ENCODE measurements at regions not wholly inside any gene's neighbourhood (a gene's known extent, or its start where the extent isn't known, plus 50 kb on each side); places are given as distances from the start of the nearest gene placed in this dataset.

DNA sequence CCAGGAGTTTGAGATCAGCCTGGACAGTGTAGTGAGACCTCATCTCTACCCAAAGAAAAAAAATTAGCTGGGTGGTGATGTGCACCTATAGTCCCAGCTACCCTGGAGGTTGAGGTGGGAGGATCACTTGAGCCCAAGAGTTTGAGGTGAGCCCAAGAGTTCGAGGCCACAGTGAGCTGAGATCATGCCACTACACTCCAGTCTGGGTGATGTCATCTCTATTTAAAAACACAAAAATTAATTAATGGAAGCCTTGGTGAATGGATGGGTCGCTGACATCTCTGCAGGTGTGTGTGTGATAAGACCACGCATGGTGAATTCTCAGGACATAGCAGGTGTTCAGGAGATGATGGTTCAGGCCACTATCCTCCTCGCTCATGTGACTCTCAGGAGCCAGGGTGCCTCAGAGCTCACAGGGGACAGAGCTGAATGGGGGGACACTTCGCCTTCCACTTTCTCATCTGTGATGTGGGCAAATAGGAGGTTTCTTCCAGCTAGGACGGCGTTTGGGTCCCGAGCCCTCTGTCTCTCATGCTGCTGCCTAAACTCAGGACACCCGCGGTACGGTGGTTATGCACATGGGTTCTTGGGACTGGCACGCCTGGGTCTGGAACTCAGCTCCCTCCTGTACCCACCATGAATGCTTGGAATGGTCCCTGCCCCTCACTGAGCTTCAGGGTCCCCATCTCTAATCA lies 113.4 kb upstream of the ZBTB40 start:
- TF ChIP-seq, protein P1, sequence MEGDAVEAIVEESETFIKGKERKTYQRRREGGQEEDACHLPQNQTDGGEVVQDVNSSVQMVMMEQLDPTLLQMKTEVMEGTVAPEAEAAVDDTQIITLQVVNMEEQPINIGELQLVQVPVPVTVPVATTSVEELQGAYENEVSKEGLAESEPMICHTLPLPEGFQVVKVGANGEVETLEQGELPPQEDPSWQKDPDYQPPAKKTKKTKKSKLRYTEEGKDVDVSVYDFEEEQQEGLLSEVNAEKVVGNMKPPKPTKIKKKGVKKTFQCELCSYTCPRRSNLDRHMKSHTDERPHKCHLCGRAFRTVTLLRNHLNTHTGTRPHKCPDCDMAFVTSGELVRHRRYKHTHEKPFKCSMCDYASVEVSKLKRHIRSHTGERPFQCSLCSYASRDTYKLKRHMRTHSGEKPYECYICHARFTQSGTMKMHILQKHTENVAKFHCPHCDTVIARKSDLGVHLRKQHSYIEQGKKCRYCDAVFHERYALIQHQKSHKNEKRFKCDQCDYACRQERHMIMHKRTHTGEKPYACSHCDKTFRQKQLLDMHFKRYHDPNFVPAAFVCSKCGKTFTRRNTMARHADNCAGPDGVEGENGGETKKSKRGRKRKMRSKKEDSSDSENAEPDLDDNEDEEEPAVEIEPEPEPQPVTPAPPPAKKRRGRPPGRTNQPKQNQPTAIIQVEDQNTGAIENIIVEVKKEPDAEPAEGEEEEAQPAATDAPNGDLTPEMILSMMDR (IDR thresholded peaks at IDR 0.05; ENCODE audit: low read length) = no peak
- no peak for TF ChIP-seq EZH2 (optimal IDR thresholded peaks at IDR 0.05; ENCODE audit: low read depth, low read length)

Data from MM.1S (cell line).